Kidney (tissue), 13 donors: ENCODE measurements at regions not wholly inside any gene's neighbourhood (a gene's known extent, or its start where the extent isn't known, plus 50 kb on each side); places are given as distances from the start of the nearest gene placed in this dataset.
A peak's percentile ranks its signal among the peaks of the same experiment; 100 is the strongest.

Experiments
- DNase-seq, 5 donors: peaks; one replicate each; pipeline ENCODE4 v3.0.0-alpha.2; 2013 to 2020
- FAIRE-seq: peaks from 2 replicates; lab custom pipeline; 2012; peaks lifted over from hg19 to GRCh38; lab: Jason Lieb, UNC
- H3K27ac ChIP-seq, 2 donors: one replicate each; pipeline ENCODE4 v1.7.0; 2013; ENCODE audit warnings: low read depth in 2 of 2, low read length in 2 of 2, inconsistent platforms in 1 of 2
- H3K27me3 ChIP-seq: one replicate; pipeline ENCODE4 v1.7.1; 2013; ENCODE audit warnings: low read length, inconsistent platforms; ENCODE audit not compliant: control insufficient read depth, insufficient read depth
- H3K36me3 ChIP-seq, 3 donors: one replicate each; pipeline versions ENCODE4 v1.7.0 to v1.7.1; 2013; ENCODE audit warnings: low read length in 3 of 3, control low read depth in 1 of 3, inconsistent platforms in 1 of 3; ENCODE audit not compliant: insufficient read depth in 3 of 3, control insufficient read depth in 2 of 3
- H3K4me1 ChIP-seq, 3 donors: one replicate each; pipeline versions ENCODE4 v1.7.0 to v1.7.1; 2013; ENCODE audit warnings: low read length in 3 of 3, inconsistent platforms in 1 of 3, low read depth in 1 of 3; ENCODE audit not compliant: control insufficient read depth in 2 of 3, insufficient read depth in 2 of 3
- H3K4me3 ChIP-seq, 3 donors: one replicate each; pipeline versions ENCODE4 v1.7.0 to v1.8.1; 2013; ENCODE audit warnings: low read length in 3 of 3, control low read depth in 1 of 3, inconsistent platforms in 1 of 3
- H3K9ac ChIP-seq, 3 donors: one replicate each; pipeline versions ENCODE4 v1.7.0 to v1.7.1; 2013; ENCODE audit warnings: low read length in 3 of 3, control low read depth in 1 of 3, inconsistent platforms in 1 of 3
- H3K9me3 ChIP-seq, 3 donors: one replicate each; pipeline versions ENCODE4 v1.7.0 to v1.7.1; 2013; ENCODE audit warnings: low read length in 3 of 3, control low read depth in 1 of 3, inconsistent platforms in 1 of 3; ENCODE audit not compliant: control insufficient read depth in 2 of 3, insufficient read depth in 1 of 3
- CTCF ChIP-seq: IDR thresholded peaks from 3 replicates; pipeline ENCODE4 v1.5.1; 2012; ENCODE audit warnings: mild to moderate bottlenecking, moderate library complexity, borderline replicate concordance; ENCODE audit not compliant: insufficient read depth; ENCODE audit errors: extremely low read depth
- intact Hi-C: fragments of 100-400 bp; cut with DNase I; formaldehyde crosslinking; loops from one replicate; pipeline ENCODE4 v1.11.1; 2022
- donor health status: control.
- donor health status: control.
- donor health status: control.
- donor health status: control.
- donor health status: control.
- donor health status: DM: yes; HTN: yes; CAD: no.
- donor health status: Normal renal cell carcinoma (clear cell type).

GRCh38 chr5:167339205-167339604, 952.2 kb upstream of the WWC1 start:
- TF ChIP-seq CTCF = no peak

GRCh38 chr5:167346461-167346860, 945.0 kb upstream of the WWC1 start:
- no peaks in the 10 kb centered on the region for H3K27me3 ChIP-seq
- no peak for FAIRE-seq
- no peak overlapping the region for H3K9ac ChIP-seq
- intact Hi-C loops = no loop called here
- TF ChIP-seq CTCF = no peak
- DNase-seq = no peak
- no peaks in the 10 kb centered on the region for H3K4me1 ChIP-seq
- H3K36me3 ChIP-seq = no peaks in the 10 kb centered on the region
- no peak overlapping the region for H3K27ac ChIP-seq
- H3K4me3 ChIP-seq = no peak overlapping the region
- H3K9me3 ChIP-seq = no peaks in the 10 kb centered on the region

More at GRCh38 chr5:167339205-167339604, 952.2 kb upstream of the WWC1 start:
- intact Hi-C loops = no loop called here
- Histone ChIP-seq H3K9me3 (no peaks in the 10 kb centered on the region), H3K4me3 (no peak overlapping the region), H3K9ac (no peak overlapping the region), H3K4me1 (no peaks in the 10 kb centered on the region), H3K36me3 (no peaks in the 10 kb centered on the region), H3K27me3 (no peaks in the 10 kb centered on the region), H3K27ac (no peak overlapping the region)
- DNase-seq (no peak), FAIRE-seq (no peak)

- Histone ChIP-seq H3K27me3 (no peaks in the 10 kb centered on the region), H3K9ac (no peak overlapping the region), H3K36me3 (no peaks in the 10 kb centered on the region), H3K27ac (no peak overlapping the region), H3K4me3 (peak overlapping the region in 1 of 3 donors; percentile 41), H3K4me1 (no peaks in the 10 kb centered on the region), H3K9me3 (no peaks in the 10 kb centered on the region)
- FAIRE-seq = no peak
- no peak for DNase-seq
- intact Hi-C loops = no loop called here
- TF ChIP-seq CTCF = no peak
Observed at GRCh38 chr5:167348251-167348926, 943.1 kb upstream of the WWC1 start.

GRCh38 chr5:167348980-167349379, 942.5 kb upstream of the WWC1 start:
- FAIRE-seq (no peak), DNase-seq (no peak)
- Histone ChIP-seq H3K9ac (no peak overlapping the region), H3K27ac (no peak overlapping the region), H3K36me3 (no peaks in the 10 kb centered on the region), H3K27me3 (no peaks in the 10 kb centered on the region), H3K4me3 (peak overlapping the region in 1 of 3 donors; percentile 41), H3K9me3 (no peaks in the 10 kb centered on the region), H3K4me1 (no peaks in the 10 kb centered on the region)
- TF ChIP-seq CTCF = no peak
- intact Hi-C loops = no loop called here
